Karpas-422 (cell line): ENCODE measurements at regions not wholly inside any gene's neighbourhood (a gene's known extent, or its start where the extent isn't known, plus 50 kb on each side); places are given as distances from the start of the nearest gene placed in this dataset.

Experiments
- DNase-seq: peaks from one replicate; pipeline ENCODE4 v3.0.0-alpha.2; 2015
- H2AFZ ChIP-seq: fragments of 200-600 bp; sonication (generic); 2 replicates; pipeline ENCODE4 v1.6.1; 2014; ENCODE audit warnings: antibody characterized with exemption, low read length, mixed read lengths
- H3K27ac ChIP-seq: fragments of 200-600 bp; sonication (generic); 2 replicates; pipeline ENCODE4 v1.5.1; 2014; ENCODE audit warnings: mild to moderate bottlenecking, low read length, moderate library complexity
- H3K27me3 ChIP-seq: fragments of 200-600 bp; sonication (generic); 2 replicates; pipeline ENCODE4 v1.6.1; 2014; ENCODE audit warnings: low read length, mixed read lengths
- H3K36me3 ChIP-seq: fragments of 200-600 bp; sonication (generic); 2 replicates; pipeline ENCODE4 v1.6.1; 2014; ENCODE audit warnings: low read length, mixed read lengths; ENCODE audit not compliant: insufficient read depth
- H3K4me1 ChIP-seq: fragments of 200-600 bp; sonication (generic); 2 replicates; pipeline ENCODE4 v1.6.1; 2014; ENCODE audit warnings: mild to moderate bottlenecking, low read length, mixed read lengths
- H3K4me2 ChIP-seq: fragments of 200-600 bp; sonication (generic); 2 replicates; pipeline ENCODE4 v1.6.1; 2014; ENCODE audit warnings: low read length, low read depth, mild to moderate bottlenecking; ENCODE audit not compliant: poor library complexity, severe bottlenecking
- H3K4me3 ChIP-seq: fragments of 200-600 bp; sonication (generic); 2 replicates; pipeline ENCODE4 v1.5.1; 2014; ENCODE audit warnings: mild to moderate bottlenecking, antibody characterized with exemption, low read length, mixed read lengths
- H3K79me2 ChIP-seq: fragments of 200-600 bp; sonication (generic); 2 replicates; pipeline ENCODE4 v1.6.1; 2014; ENCODE audit warnings: mild to moderate bottlenecking, low read length, mixed read lengths
- H3K9ac ChIP-seq: fragments of 200-600 bp; sonication (generic); 2 replicates; pipeline ENCODE4 v1.6.0; 2014; ENCODE audit warnings: low read length
- H3K9me2 ChIP-seq: fragments of 200-600 bp; sonication (generic), shearing (Covaris generic); replicated peaks from 2 replicates; pipeline ENCODE4 v1.6.0; 2014; ENCODE audit warnings: mild to moderate bottlenecking, low read length, moderate library complexity; ENCODE audit not compliant: insufficient read depth
- H3K9me3 ChIP-seq: fragments of 300-700, 200-600 bp; sonication (generic); 2 replicates; pipeline ENCODE4 v1.6.1; 2014; ENCODE audit warnings: low read length, mixed read lengths
- H4K20me1 ChIP-seq: fragments of 200-600 bp; sonication (generic); 2 replicates; pipeline ENCODE4 v1.6.1; 2014; ENCODE audit warnings: mild to moderate bottlenecking, antibody characterized with exemption, low read length, low read depth; ENCODE audit not compliant: insufficient read depth

- Histone ChIP-seq H3K27ac (no peak overlapping the region), H2AFZ (no peak overlapping the region), H3K79me2 (no peaks in the 10 kb centered on the region), H3K9me3 (no peaks in the 10 kb centered on the region), H3K9me2 (no peaks in the 10 kb centered on the region), H4K20me1 (no peaks in the 10 kb centered on the region), H3K4me1 (no peaks in the 10 kb centered on the region), H3K4me3 (no peak overlapping the region), H3K27me3 (no peaks in the 10 kb centered on the region), H3K4me2 (no peak overlapping the region), H3K9ac (no peak overlapping the region), H3K36me3 (no peaks in the 10 kb centered on the region)
- no peak for DNase-seq
These were observed 82.3 kb downstream of the MYCN start for GRCh38 chr2:16022548-16023240.

GRCh38 chr2:16021611-16022363 lies 81.4 kb downstream of the MYCN start:
- no peak overlapping the region for H3K4me3 ChIP-seq
- H3K79me2 ChIP-seq = no peaks in the 10 kb centered on the region
- no peaks in the 10 kb centered on the region for H3K4me1 ChIP-seq
- no peaks in the 10 kb centered on the region for H3K27me3 ChIP-seq
- H3K27ac ChIP-seq = no peak overlapping the region
- no peaks in the 10 kb centered on the region for H3K9me2 ChIP-seq
- no peak for DNase-seq
- H2AFZ ChIP-seq = no peak overlapping the region
- no peak overlapping the region for H3K9ac ChIP-seq
- no peak overlapping the region for H3K4me2 ChIP-seq
- no peaks in the 10 kb centered on the region for H3K36me3 ChIP-seq
- H4K20me1 ChIP-seq = no peaks in the 10 kb centered on the region
- H3K9me3 ChIP-seq = no peaks in the 10 kb centered on the region

DNA sequence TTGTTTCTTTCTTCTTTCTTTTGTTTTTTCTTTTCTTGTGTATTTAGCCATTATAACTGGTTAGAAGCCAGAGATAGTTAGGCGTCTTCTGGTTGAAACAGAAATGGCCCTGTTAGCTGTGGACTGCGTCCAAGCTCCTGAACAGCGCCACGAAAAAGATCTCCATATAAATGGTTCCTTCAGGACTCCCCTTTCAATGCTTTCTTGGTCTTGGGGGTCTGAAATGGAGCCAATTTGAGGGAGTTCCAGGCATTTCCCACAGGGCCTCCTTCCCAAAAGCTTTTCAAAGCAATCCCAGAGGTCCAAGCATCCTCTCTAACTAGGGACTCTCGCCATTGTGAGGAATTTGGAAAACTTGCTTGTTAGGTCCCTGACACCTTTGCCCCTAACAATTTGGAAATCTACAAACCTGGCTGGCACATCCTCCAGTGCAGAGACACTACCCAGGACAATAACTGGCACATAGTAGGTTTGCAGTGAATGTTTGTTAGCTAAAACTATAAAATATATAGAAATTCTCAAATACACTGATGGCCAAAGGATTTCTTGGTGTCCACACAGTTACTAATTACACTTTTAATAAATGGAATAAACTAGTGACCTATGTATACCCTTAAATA lies 80.1 kb downstream of the MYCN start:
- H3K4me1 ChIP-seq = no peaks in the 10 kb centered on the region
- H3K79me2 ChIP-seq = no peaks in the 10 kb centered on the region
- H3K9ac ChIP-seq = no peak overlapping the region
- H3K9me2 ChIP-seq = no peaks in the 10 kb centered on the region
- H4K20me1 ChIP-seq = no peaks in the 10 kb centered on the region
- no peaks in the 10 kb centered on the region for H3K9me3 ChIP-seq
- no peaks in the 10 kb centered on the region for H3K36me3 ChIP-seq
- H3K4me3 ChIP-seq = no peak overlapping the region
- no peak overlapping the region for H3K4me2 ChIP-seq
- no peak overlapping the region for H2AFZ ChIP-seq
- no peak for DNase-seq
- no peaks in the 10 kb centered on the region for H3K27me3 ChIP-seq
- no peak overlapping the region for H3K27ac ChIP-seq

- Histone ChIP-seq H3K27ac (no peak overlapping the region), H3K4me3 (no peak overlapping the region), H4K20me1 (no peaks in the 10 kb centered on the region), H3K4me1 (no peaks in the 10 kb centered on the region), H2AFZ (no peak overlapping the region), H3K9ac (no peak overlapping the region), H3K9me3 (no peaks in the 10 kb centered on the region), H3K27me3 (no peaks in the 10 kb centered on the region), H3K79me2 (no peaks in the 10 kb centered on the region), H3K9me2 (no peaks in the 10 kb centered on the region), H3K36me3 (no peaks in the 10 kb centered on the region), H3K4me2 (no peak overlapping the region)
- DNase-seq = no peak
These were observed 79.4 kb downstream of the MYCN start for GRCh38 chr2:16019617-16020351.

- H3K27me3 ChIP-seq = no peaks in the 10 kb centered on the region
- H3K4me1 ChIP-seq = no peaks in the 10 kb centered on the region
- DNase-seq = no peak
- H3K4me2 ChIP-seq = no peak overlapping the region
- H3K9me3 ChIP-seq = no peaks in the 10 kb centered on the region
- no peak overlapping the region for H3K9ac ChIP-seq
- no peaks in the 10 kb centered on the region for H4K20me1 ChIP-seq
- no peaks in the 10 kb centered on the region for H3K9me2 ChIP-seq
- no peak overlapping the region for H2AFZ ChIP-seq
- no peaks in the 10 kb centered on the region for H3K79me2 ChIP-seq
- H3K4me3 ChIP-seq = no peak overlapping the region
- H3K36me3 ChIP-seq = no peaks in the 10 kb centered on the region
- no peak overlapping the region for H3K27ac ChIP-seq
These were observed 78.7 kb downstream of the MYCN start for GRCh38 chr2:16019060-16019480.

GRCh38 chr2:16018277-16019059 lies 78.1 kb downstream of the MYCN start:
- no peak overlapping the region for H3K4me2 ChIP-seq
- H2AFZ ChIP-seq = no peak overlapping the region
- DNase-seq = no peak
- no peaks in the 10 kb centered on the region for H3K79me2 ChIP-seq
- H3K36me3 ChIP-seq = no peaks in the 10 kb centered on the region
- H3K9me2 ChIP-seq = no peaks in the 10 kb centered on the region
- no peak overlapping the region for H3K9ac ChIP-seq
- no peak overlapping the region for H3K27ac ChIP-seq
- no peaks in the 10 kb centered on the region for H3K4me1 ChIP-seq
- no peak overlapping the region for H3K4me3 ChIP-seq
- no peaks in the 10 kb centered on the region for H3K9me3 ChIP-seq
- H4K20me1 ChIP-seq = no peaks in the 10 kb centered on the region
- H3K27me3 ChIP-seq = no peaks in the 10 kb centered on the region

- no peaks in the 10 kb centered on the region for H3K4me1 ChIP-seq
- no peak overlapping the region for H3K4me3 ChIP-seq
- H4K20me1 ChIP-seq = no peaks in the 10 kb centered on the region
- H3K9me3 ChIP-seq = no peaks in the 10 kb centered on the region
- H3K9me2 ChIP-seq = no peaks in the 10 kb centered on the region
- H2AFZ ChIP-seq = no peak overlapping the region
- H3K27me3 ChIP-seq = no peaks in the 10 kb centered on the region
- H3K4me2 ChIP-seq = no peak overlapping the region
- H3K9ac ChIP-seq = no peak overlapping the region
- no peaks in the 10 kb centered on the region for H3K36me3 ChIP-seq
- H3K27ac ChIP-seq = no peak overlapping the region
- H3K79me2 ChIP-seq = no peaks in the 10 kb centered on the region
- DNase-seq = no peak
These were observed 75.9 kb downstream of the MYCN start for GRCh38 chr2:16016282-16016681.
